HepG2 (cell line): ENCODE measurements at regions not wholly inside any gene's neighbourhood (a gene's known extent, or its start where the extent isn't known, plus 50 kb on each side); places are given as distances from the start of the nearest gene placed in this dataset.

Experiments used
- ATAC-seq: fragments of 200-7000 bp; cut with Tn5 transposase; 3 replicates; pipeline ENCODE4 v1.9.1; 2020; ENCODE audit warnings: mild to moderate bottlenecking, moderate library complexity
- BruUV-seq: library from RNA; stranded (reverse); fragments of 400-500 nt; replicated peaks from 2 replicates; lab custom pipeline; 2021; lab: Mats Ljungman, UMichigan
- CTCF ChIA-PET: fragments of 300-600 bp; formaldehyde crosslinking; extraction: SDS; loops from one replicate; lab custom pipeline; 2021; ENCODE audit warnings: low total read pairs, inconsistent platforms, low intra/inter-chr PET ratio; lab: Yijun Ruan, JAX
- POLR2A ChIA-PET: fragments of 350-600 bp; sonication (Branson Sonifier 250); formaldehyde crosslinking; loops from one replicate; lab custom pipeline; 2020; ENCODE audit warnings: antibody characterized with exemption, inconsistent platforms; lab: Yijun Ruan, JAX
- DNase-seq: peaks from one replicate; pipeline ENCODE4 v3.0.0-alpha.2; 2015; ENCODE audit warnings: low spot score
- FAIRE-seq: peaks from 3 replicates; lab custom pipeline; 2011; peaks lifted over from hg19 to GRCh38; lab: Jason Lieb, UNC
- H2AFZ ChIP-seq: one replicate; pipeline ENCODE4 v1.6.1; 2011; ENCODE audit warnings: low read length, inconsistent platforms
- H3K27ac ChIP-seq: fragments of 300-600 bp; 3 replicates; pipeline ENCODE4 v1.8.0; 2011; ENCODE audit warnings: mixed run types, mild to moderate bottlenecking, mixed read lengths, low read length, inconsistent platforms; ENCODE audit not compliant: insufficient read depth; ENCODE audit errors: extremely low read length
- H3K27me3 ChIP-seq, 2 experiments: fragments of 200-600 bp in 1 of 2; 2 replicates in 1 of 2; 3 replicates in 1 of 2; pipeline versions ENCODE4 v1.6.0 to v1.8.0; 2011; ENCODE audit warnings: low read length in 2 of 2, mild to moderate bottlenecking in 2 of 2, moderate library complexity in 2 of 2, inconsistent platforms in 1 of 2; ENCODE audit not compliant: insufficient read depth in 2 of 2, control insufficient read depth in 1 of 2
- H3K36me3 ChIP-seq, 2 experiments: fragments of 200-600 bp in 1 of 2; replicated peaks in 1 of 2; 2 replicates in 1 of 2; 3 replicates in 1 of 2; pipeline versions ENCODE4 v1.5.1 to v1.8.0; 2011; ENCODE audit warnings: low read length in 2 of 2, inconsistent platforms in 1 of 2; ENCODE audit not compliant: insufficient read depth in 2 of 2, control insufficient read depth in 1 of 2
- H3K4me1 ChIP-seq: 2 replicates; pipeline ENCODE4 v1.5.1; 2012; ENCODE audit warnings: low read length, inconsistent platforms; ENCODE audit not compliant: insufficient read depth
- H3K4me2 ChIP-seq: 2 replicates; pipeline ENCODE4 v1.6.0; 2011; ENCODE audit warnings: low read depth, low read length, inconsistent platforms
- H3K4me3 ChIP-seq, 3 experiments: fragments of 200-600 bp in 1 of 3; sonication (generic), shearing (Covaris generic) in 1 of 3; replicated peaks in 1 of 3; 2 replicates each; pipeline ENCODE4 v1.5.1; 2011 to 2016; ENCODE audit warnings: low read length in 3 of 3, inconsistent platforms in 2 of 3, low read depth in 2 of 3, mild to moderate bottlenecking in 2 of 3, control low read depth in 1 of 3, mixed read lengths in 1 of 3; ENCODE audit not compliant: insufficient read depth in 1 of 3
- H3K79me2 ChIP-seq: one replicate; pipeline ENCODE4 v1.6.1; 2011; ENCODE audit warnings: low read length, inconsistent platforms; ENCODE audit not compliant: insufficient read depth
- H3K9ac ChIP-seq: 2 replicates; pipeline ENCODE4 v1.6.0; 2011; ENCODE audit warnings: mild to moderate bottlenecking, low read depth, low read length, inconsistent platforms; ENCODE audit not compliant: insufficient read depth
- H3K9me3 ChIP-seq: 2 replicates; pipeline ENCODE4 v1.5.1; 2012; ENCODE audit warnings: mild to moderate bottlenecking, low read length
- H4K20me1 ChIP-seq: 2 replicates; pipeline ENCODE4 v1.6.0; 2011; ENCODE audit warnings: inconsistent platforms, mild to moderate bottlenecking, low read length, moderate library complexity; ENCODE audit not compliant: insufficient read depth
- DPF2 ChIP-seq: sonication (generic); formaldehyde crosslinking; IDR thresholded peaks from 2 replicates; pipeline ENCODE4 v1.4.0; 2020; ENCODE audit warnings: mild to moderate bottlenecking, low read depth, missing genetic modification reagents, borderline replicate concordance
- FOXP4 ChIP-seq: sonication (generic); formaldehyde crosslinking; IDR thresholded peaks from 2 replicates; pipeline ENCODE4 v1.4.0; 2020; ENCODE audit warnings: missing genetic modification reagents
- GABPB1 ChIP-seq: IDR thresholded peaks from 2 replicates; pipeline ENCODE4 v1.6.1; 2016; ENCODE audit warnings: mild to moderate bottlenecking, missing genetic modification reagents, moderate library complexity, missing compliant biosample characterization
- GTF3A ChIP-seq: sonication (generic); formaldehyde crosslinking; conservative IDR thresholded peaks from 2 replicates; pipeline ENCODE4 v1.4.0; 2020; ENCODE audit warnings: mild to moderate bottlenecking, missing genetic modification reagents
- MIXL1 ChIP-seq: IDR thresholded peaks from 2 replicates; pipeline ENCODE4 v1.6.1; 2016
- NFKB2 ChIP-seq: sonication (generic); formaldehyde crosslinking; IDR thresholded peaks from 2 replicates; pipeline ENCODE4 v1.4.0; 2020; ENCODE audit warnings: missing genetic modification reagents, borderline replicate concordance
- POLR2AphosphoS5 ChIP-seq: IDR thresholded peaks from 2 replicates; pipeline ENCODE4 v1.6.1; 2012; ENCODE audit warnings: low read depth, low read length
- RFX1 ChIP-seq: fragments of 450-650 bp; IDR thresholded peaks from 2 replicates; pipeline ENCODE4 v1.6.1; 2017
- RXRB ChIP-seq: IDR thresholded peaks from 2 replicates; pipeline ENCODE4 v1.6.1; 2016; ENCODE audit warnings: borderline replicate concordance, missing genetic modification reagents, missing compliant biosample characterization
- TAF15 ChIP-seq: fragments of 200-400 bp; formaldehyde crosslinking; IDR thresholded peaks from one replicate; pipeline ENCODE4 v1.6.1; 2018; ENCODE audit warnings: mild to moderate bottlenecking, low read depth, low read length; ENCODE audit not compliant: poor library complexity, severe bottlenecking
- TOE1 ChIP-seq: sonication (generic); formaldehyde crosslinking; IDR thresholded peaks from 2 replicates; pipeline ENCODE4 v1.4.0; 2020; ENCODE audit warnings: mild to moderate bottlenecking, missing genetic modification reagents
- ZBTB46 ChIP-seq: sonication (generic); formaldehyde crosslinking; IDR thresholded peaks from 2 replicates; pipeline ENCODE4 v1.4.0; 2020; ENCODE audit warnings: mild to moderate bottlenecking, missing genetic modification reagents, borderline replicate concordance
- ZNF224 ChIP-seq: sonication (generic); formaldehyde crosslinking; IDR thresholded peaks from 2 replicates; pipeline ENCODE4 v1.5.0; 2020; ENCODE audit warnings: mild to moderate bottlenecking, missing genetic modification reagents
- ZNF83 ChIP-seq: sonication (generic); formaldehyde crosslinking; IDR thresholded peaks from 2 replicates; pipeline ENCODE4 v1.4.0; 2020; ENCODE audit warnings: missing genetic modification reagents, mild to moderate bottlenecking, borderline replicate concordance
- WGBS: methylation state at CpG from one replicate; pipeline ENCODE4 v1.1.6; 2017; ENCODE audit warnings: low lambda C conversion rate; 5-methylcytosine and 5-hydroxymethylcytosine counted together
- in situ Hi-C: cut with HindIII; loops from 2 replicates; pipeline ENCODE4 v1.10.0; 2017; ENCODE audit warnings: low pct_unique_long_range_greater_than_20kb; ENCODE audit not compliant: extremely low pct_ligation_motif_present
- intact Hi-C: fragments of 100-400 bp; cut with micrococcal nuclease; formaldehyde crosslinking; loops from one replicate; pipeline ENCODE4 v1.10.0; 2022; ENCODE audit not compliant: unreplicated experiment

DNA sequence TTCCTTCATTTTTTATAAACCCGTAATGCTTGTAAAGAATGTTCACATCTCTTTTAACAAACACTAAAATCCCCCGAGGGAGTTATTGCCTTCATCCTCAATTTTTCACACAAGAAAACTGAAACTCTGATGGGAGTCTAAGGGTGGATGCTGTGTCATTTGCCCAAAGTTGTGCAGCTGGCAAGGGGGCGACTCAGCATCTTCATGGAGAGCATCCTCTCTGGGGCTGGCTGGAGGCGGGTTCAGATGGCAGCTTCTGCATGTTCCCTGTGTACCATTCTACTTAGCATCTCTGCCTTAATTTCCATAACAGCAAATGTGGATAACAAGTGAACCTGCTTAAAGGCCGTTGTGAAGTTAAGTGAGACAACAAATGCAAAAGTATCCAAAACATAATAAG is 256.4 kb downstream of the IRS2 start (continued):
- TF ChIP-seq ZBTB46, result no peak

DNA sequence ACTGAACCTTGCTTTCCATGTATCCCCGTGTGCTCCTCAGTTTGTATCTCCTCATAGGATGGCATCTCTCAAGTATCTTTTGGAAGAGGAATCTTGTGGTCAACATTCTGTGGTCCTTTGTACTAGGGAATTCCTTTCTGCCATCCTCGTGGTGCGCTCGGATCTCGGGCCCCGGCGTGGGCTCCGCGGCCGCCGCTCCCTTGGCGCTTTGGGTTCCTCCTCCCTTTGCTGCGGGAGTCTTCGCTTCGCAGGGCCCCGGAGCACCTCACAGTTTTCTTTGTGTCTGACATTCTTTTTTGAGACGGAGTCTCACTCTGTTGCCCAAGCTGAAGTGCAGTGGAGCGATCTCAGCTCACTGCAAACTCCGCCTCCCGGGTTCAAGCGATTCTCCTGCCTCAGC is 264.7 kb downstream of the IRS2 start:
- no peak for FAIRE-seq

DNA sequence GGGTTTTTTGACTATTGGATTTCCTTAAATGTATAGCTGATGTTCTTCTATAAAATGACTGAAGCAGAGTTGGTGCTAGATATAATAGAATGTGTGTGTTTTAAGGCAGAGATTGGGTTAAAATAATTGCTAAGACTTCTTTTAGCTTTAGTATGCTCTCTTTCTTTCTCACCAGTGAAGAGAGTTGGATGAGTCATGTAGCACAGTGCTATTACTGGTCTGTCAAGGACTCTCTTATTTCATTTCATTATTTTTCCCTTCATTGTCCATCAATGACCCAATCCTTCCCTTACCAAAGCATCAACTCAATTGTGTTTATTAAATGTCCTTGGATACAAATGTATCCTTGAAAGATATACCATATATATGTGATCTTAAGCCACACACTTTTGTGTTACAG is 268.9 kb downstream of the IRS2 start:
- Histone ChIP-seq H2AFZ (no peak overlapping the region), H3K79me2 (no peaks in the 10 kb centered on the region), H3K9me3 (0 out of 2 replicates have a peak, but pooled peaks cover 9% of the 10 kb centered on the region), H3K4me1 (no peaks in the 10 kb centered on the region), H3K4me2 (no peak overlapping the region), H3K9ac (no peak overlapping the region), H4K20me1 (no peaks in the 10 kb centered on the region), H3K4me3 (no peak overlapping the region), H3K27ac (no peak overlapping the region), H3K27me3 (no peaks in the 10 kb centered on the region), H3K36me3 (no peaks in the 10 kb centered on the region)
- in situ Hi-C loops (no loop called here), intact Hi-C loops (no loop called here)
- FAIRE-seq (no peak), ATAC-seq (no peak), DNase-seq (no peak)
- BruUV-seq, result no TSS peak
- CTCF ChIA-PET, result no interaction called here
- POLR2A ChIA-PET, result no interaction called here
- no peak for TF ChIP-seq ZNF224 (CRISPR knock-in tag)
- TF ChIP-seq RFX1, result no peak
- no peak for TF ChIP-seq ZNF83
- TF ChIP-seq FOXP4 (CRISPR knock-in tag), result no peak
- TF ChIP-seq DPF2, result no peak
- no peak for TF ChIP-seq NFKB2 (CRISPR knock-in tag)
- TF ChIP-seq TAF15, result no peak

More for the DNA sequence above, 264.7 kb downstream of the IRS2 start:
- H3K9ac ChIP-seq, result no peak overlapping the region
- no peaks in the 10 kb centered on the region for H3K4me1 ChIP-seq
- ATAC-seq (no peak), DNase-seq (no peak)
- no peak overlapping the region for H3K27ac ChIP-seq
- no peak overlapping the region for H3K4me3 ChIP-seq
- in situ Hi-C loops, result no loop called here
- 85% methylated on average over 21 of the region's 21 CpGs for WGBS
- CTCF ChIA-PET, result no interaction called here
- no peaks in the 10 kb centered on the region for H3K36me3 ChIP-seq
- no peak overlapping the region for H3K4me2 ChIP-seq
- no peaks in the 10 kb centered on the region for H3K79me2 ChIP-seq
- 0 out of 2 replicates have a peak, but pooled peaks cover 9% of the 10 kb centered on the region for H3K9me3 ChIP-seq
- no peaks in the 10 kb centered on the region for H4K20me1 ChIP-seq
- no peak for TF ChIP-seq GABPB1 (CRISPR knock-in tag)
- TF ChIP-seq POLR2AphosphoS5, result no peak
- no peak for TF ChIP-seq MIXL1 (CRISPR knock-in tag)
- TF ChIP-seq RXRB (CRISPR knock-in tag), result no peak
- TF ChIP-seq TOE1 (CRISPR knock-in tag), result no peak
- no peak for TF ChIP-seq GTF3A
- no peaks in the 10 kb centered on the region for H3K27me3 ChIP-seq
- BruUV-seq, result no TSS peak
- no peak overlapping the region for H2AFZ ChIP-seq
- POLR2A ChIA-PET, result no interaction called here
- intact Hi-C loops, result no loop called here
